Epithelial cell of proximal tubule (primary cell): ENCODE measurements at regions not wholly inside any gene's neighbourhood (a gene's known extent, or its start where the extent isn't known, plus 50 kb on each side); places are given as distances from the start of the nearest gene placed in this dataset.

Experiments used
- DNase-seq: peaks from one replicate; pipeline ENCODE4 v3.0.0-alpha.2; 2011; ENCODE audit warnings: low read depth
- H3K4me3 ChIP-seq: 2 replicates; pipeline ENCODE4 v1.5.1; 2011; ENCODE audit warnings: low read depth, mild to moderate bottlenecking, low read length
- CTCF ChIP-seq: conservative IDR thresholded peaks from 2 replicates; pipeline ENCODE4 v1.5.1; 2012; ENCODE audit warnings: low read depth, mild to moderate bottlenecking, low read length

- TF ChIP-seq CTCF, result no peak
- no peak overlapping the region for H3K4me3 ChIP-seq
- DNase-seq, result no peak
Measured at GRCh38 chr13:40114305-40114896, 458.9 kb downstream of the COG6 start.

DNA sequence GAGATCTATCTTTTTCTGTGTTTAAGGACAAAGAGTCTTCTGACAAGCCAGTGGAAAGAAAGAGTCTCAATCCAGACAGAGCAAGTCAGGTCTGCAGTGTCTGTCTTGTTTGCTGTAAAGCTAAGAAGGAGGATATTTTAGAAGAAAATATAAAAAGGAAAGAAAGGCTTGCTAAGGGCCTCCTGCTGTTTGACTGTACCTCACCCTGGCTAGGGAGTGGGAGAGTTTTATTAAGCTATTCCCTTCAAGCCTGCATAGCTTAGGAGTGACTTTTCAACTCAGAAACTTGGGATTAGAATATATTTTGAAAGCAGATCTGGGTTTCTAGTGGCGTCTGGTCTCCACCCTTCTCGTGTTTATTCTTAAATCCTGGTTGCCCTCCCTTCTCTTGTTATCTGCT, 460.0 kb downstream of the COG6 start:
- DNase-seq, result no peak
- no peak overlapping the region for H3K4me3 ChIP-seq
- TF ChIP-seq CTCF, result no peak

GRCh38 chr13:40116008-40116407, 460.5 kb downstream of the COG6 start:
- H3K4me3 ChIP-seq, result no peak overlapping the region
- no peak for TF ChIP-seq CTCF
- peak; percentile 93 for DNase-seq

GRCh38 chr13:40118337-40118736, 462.9 kb downstream of the COG6 start:
- H3K4me3 ChIP-seq, result no peak overlapping the region
- TF ChIP-seq CTCF, result no peak
- DNase-seq, result no peak

DNA sequence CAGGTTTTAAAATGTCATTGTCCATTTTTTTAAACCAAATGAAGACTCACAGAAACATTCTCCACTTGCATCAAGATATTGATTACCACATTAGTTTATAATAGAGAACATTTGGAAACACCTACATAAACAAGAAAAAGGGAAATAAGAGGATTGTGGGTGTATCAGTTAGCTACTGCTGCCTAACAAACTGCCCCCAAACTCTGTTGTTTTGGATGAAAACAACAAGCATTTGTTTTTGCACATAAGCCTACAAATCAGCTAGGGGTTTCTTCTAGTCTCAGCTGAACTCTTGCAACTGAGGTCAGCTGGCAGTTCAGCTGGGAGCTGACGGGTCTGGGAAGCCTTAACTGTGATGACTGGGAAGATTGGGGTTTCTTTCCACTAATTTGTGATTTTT, 464.4 kb downstream of the COG6 start:
- no peak overlapping the region for H3K4me3 ChIP-seq
- DNase-seq, result no peak
- TF ChIP-seq CTCF, result no peak

- no peak overlapping the region for H3K4me3 ChIP-seq
- DNase-seq, result no peak
- TF ChIP-seq CTCF, result no peak
Measured at GRCh38 chr13:40120288-40120687, 464.8 kb downstream of the COG6 start.

- DNase-seq, result no peak
- H3K4me3 ChIP-seq, result no peak overlapping the region
- TF ChIP-seq CTCF, result no peak
Measured at GRCh38 chr13:40120781-40121180, 465.3 kb downstream of the COG6 start.
